ENCODE measurements at regions not wholly inside any gene's neighbourhood (a gene's known extent, or its start where the extent isn't known, plus 50 kb on each side); places are given as distances from the start of the nearest gene placed in this dataset.
"Not testable (repeated sequence)": the region's sequence is repeated elsewhere in the genome, so short reads cannot be mapped to it uniquely, and the experiment has no call there.

GRCh38 chr4:30968926-30969325 is 248.8 kb downstream of the PCDH7 start:
- H3K4me3 ChIP-seq (ENCODE audit: low read length) = no peak overlapping the region
- no peak for DNase-seq (ENCODE audit: low read depth, low spot score)

- H3K4me3 ChIP-seq (ENCODE audit: low read length) = no peak overlapping the region
- DNase-seq (ENCODE audit: low read depth, low spot score) = no peak
These were observed 252.4 kb downstream of the PCDH7 start for GRCh38 chr4:30972542-30972941.

GRCh38 chr4:30973993-30974392 is 253.8 kb downstream of the PCDH7 start:
- DNase-seq (ENCODE audit: low read depth, low spot score) = no peak
- H3K4me3 ChIP-seq (ENCODE audit: low read length) = no peak overlapping the region

GRCh38 chr4:30979402-30979801 is 259.2 kb downstream of the PCDH7 start:
- no peak for DNase-seq (ENCODE audit: low read depth, low spot score)
- H3K4me3 ChIP-seq (ENCODE audit: low read length) = no peak overlapping the region

- no peak overlapping the region for H3K4me3 ChIP-seq (ENCODE audit: low read length)
- DNase-seq (ENCODE audit: low read depth, low spot score) = no peak
These were observed 269.3 kb downstream of the PCDH7 start for GRCh38 chr4:30989508-30989907.

GRCh38 chr4:30996841-30997240 is 276.7 kb downstream of the PCDH7 start:
- no peak overlapping the region for H3K4me3 ChIP-seq (ENCODE audit: low read length)
- no peak for DNase-seq (ENCODE audit: low read depth, low spot score)

GRCh38 chr4:31005037-31005436 is 284.9 kb downstream of the PCDH7 start:
- DNase-seq (ENCODE audit: low read depth, low spot score) = no peak
- no peak overlapping the region for H3K4me3 ChIP-seq (ENCODE audit: low read length)

- no peak for DNase-seq (ENCODE audit: low read depth, low spot score)
- H3K4me3 ChIP-seq (ENCODE audit: low read length) = no peak overlapping the region
These were observed 287.7 kb downstream of the PCDH7 start for GRCh38 chr4:31007858-31008257.

GRCh38 chr4:31009926-31010325 is 289.8 kb downstream of the PCDH7 start:
- no peak overlapping the region for H3K4me3 ChIP-seq (ENCODE audit: low read length)
- no peak for DNase-seq (ENCODE audit: low read depth, low spot score)

GRCh38 chr4:31015123-31015522 is 295.0 kb downstream of the PCDH7 start:
- no peak for DNase-seq (ENCODE audit: low read depth, low spot score)
- H3K4me3 ChIP-seq (ENCODE audit: low read length) = no peak overlapping the region

GRCh38 chr4:31016322-31017061 is 296.3 kb downstream of the PCDH7 start:
- H3K4me3 ChIP-seq (ENCODE audit: low read length) = no peak overlapping the region
- no peak for DNase-seq (ENCODE audit: low read depth, low spot score)

- H3K4me3 ChIP-seq (ENCODE audit: low read length) = no peak overlapping the region
- no peak for DNase-seq (ENCODE audit: low read depth, low spot score)
These were observed 300.2 kb downstream of the PCDH7 start for GRCh38 chr4:31020363-31020762.

GRCh38 chr4:31021008-31021407 is 300.8 kb downstream of the PCDH7 start:
- H3K4me3 ChIP-seq (ENCODE audit: low read length) = no peak overlapping the region
- no peak for DNase-seq (ENCODE audit: low read depth, low spot score)

GRCh38 chr4:31022702-31023101 is 302.5 kb downstream of the PCDH7 start:
- no peak for DNase-seq (ENCODE audit: low read depth, low spot score)
- no peak overlapping the region for H3K4me3 ChIP-seq (ENCODE audit: low read length)

GRCh38 chr4:31023109-31023508 is 302.9 kb downstream of the PCDH7 start:
- no peak for DNase-seq (ENCODE audit: low read depth, low spot score)
- no peak overlapping the region for H3K4me3 ChIP-seq (ENCODE audit: low read length)

GRCh38 chr4:31023742-31024141 is 303.6 kb downstream of the PCDH7 start:
- no peak overlapping the region for H3K4me3 ChIP-seq (ENCODE audit: low read length)
- no peak for DNase-seq (ENCODE audit: low read depth, low spot score)

GRCh38 chr4:31024781-31025180 is 304.6 kb downstream of the PCDH7 start:
- DNase-seq (ENCODE audit: low read depth, low spot score); H3K4me3 ChIP-seq (ENCODE audit: low read length): not testable (repeated sequence)

- no peak for DNase-seq (ENCODE audit: low read depth, low spot score)
- no peak overlapping the region for H3K4me3 ChIP-seq (ENCODE audit: low read length)
These were observed 306.1 kb downstream of the PCDH7 start for GRCh38 chr4:31026256-31026655.

GRCh38 chr4:31034550-31034949 is 314.4 kb downstream of the PCDH7 start:
- H3K4me3 ChIP-seq (ENCODE audit: low read length) = no peak overlapping the region
- DNase-seq (ENCODE audit: low read depth, low spot score) = no peak

- H3K4me3 ChIP-seq (ENCODE audit: low read length) = no peak overlapping the region
- no peak for DNase-seq (ENCODE audit: low read depth, low spot score)
These were observed 315.6 kb downstream of the PCDH7 start for GRCh38 chr4:31035761-31036160.

- DNase-seq (ENCODE audit: low read depth, low spot score) = no peak
- no peak overlapping the region for H3K4me3 ChIP-seq (ENCODE audit: low read length)
These were observed 317.5 kb downstream of the PCDH7 start for GRCh38 chr4:31037703-31038102.
